AG09309 (cell line): ENCODE measurements at regions not wholly inside any gene's neighbourhood (a gene's known extent, or its start where the extent isn't known, plus 50 kb on each side); places are given as distances from the start of the nearest gene placed in this dataset.
A peak's percentile ranks its signal among the peaks of the same experiment; 100 is the strongest.
"Not testable (repeated sequence)": the region's sequence is repeated elsewhere in the genome, so short reads cannot be mapped to it uniquely, and the experiment has no call there.

Experiments used
- DNase-seq: peaks from one replicate; pipeline ENCODE4 v3.0.0-alpha.2; 2010; ENCODE audit warnings: low read depth
- H3K4me3 ChIP-seq: 2 replicates; pipeline ENCODE4 v1.5.1; 2011; ENCODE audit warnings: mild to moderate bottlenecking, low read depth, low read length, moderate library complexity; ENCODE audit not compliant: control insufficient read depth
- CTCF ChIP-seq: IDR thresholded peaks from 2 replicates; pipeline ENCODE4 v1.5.1; 2011; ENCODE audit warnings: mild to moderate bottlenecking, low read depth, low read length, inconsistent platforms; ENCODE audit not compliant: insufficient read depth, control insufficient read depth; ENCODE audit errors: missing control alignments

GRCh38 chr1:157315544-157315943, 177.3 kb upstream of the ETV3 start:
- DNase-seq, result no peak
- no peak overlapping the region for H3K4me3 ChIP-seq
- TF ChIP-seq CTCF, result no peak

GRCh38 chr1:157314408-157314807, 176.2 kb upstream of the ETV3 start:
- TF ChIP-seq CTCF, result no peak
- DNase-seq, result no peak
- H3K4me3 ChIP-seq, result no peak overlapping the region

- DNase-seq, result no peak
- no peak overlapping the region for H3K4me3 ChIP-seq
- TF ChIP-seq CTCF, result no peak
Observed at GRCh38 chr1:157313240-157313807, 175.1 kb upstream of the ETV3 start.

GRCh38 chr1:157312082-157312812, 174.1 kb upstream of the ETV3 start:
- no peak for TF ChIP-seq CTCF
- no peak for DNase-seq
- no peak overlapping the region for H3K4me3 ChIP-seq

GRCh38 chr1:157311730-157312081, 173.5 kb upstream of the ETV3 start:
- H3K4me3 ChIP-seq, result no peak overlapping the region
- no peak for TF ChIP-seq CTCF
- DNase-seq, result no peak

- not testable (repeated sequence) for H3K4me3 ChIP-seq, DNase-seq
- TF ChIP-seq CTCF, result peak; percentile 36
Observed at GRCh38 chr1:157310805-157311729, 172.9 kb upstream of the ETV3 start.
